ENCODE measurements at regions not wholly inside any gene's neighbourhood (a gene's known extent, or its start where the extent isn't known, plus 50 kb on each side); places are given as distances from the start of the nearest gene placed in this dataset.

- TF ChIP-seq CTCF (IDR thresholded peaks at IDR 0.05; ENCODE audit: low read depth, low read length, missing input control): no peak
- no peak for TF ChIP-seq REST (IDR thresholded peaks at IDR 0.05)
- TF ChIP-seq YY1 (IDR thresholded peaks at IDR 0.05): no peak
- no peak for TF ChIP-seq ZBTB33 (IDR thresholded peaks at IDR 0.05)
- no peak for TF ChIP-seq SP1 (IDR thresholded peaks at IDR 0.05)
- TF ChIP-seq MAX (IDR thresholded peaks at IDR 0.05): no peak
- no peak for TF ChIP-seq RAD21 (IDR thresholded peaks at IDR 0.05)
- no peak for TF ChIP-seq FOXA1 (IDR thresholded peaks at IDR 0.05)
- TF ChIP-seq JUND (IDR thresholded peaks at IDR 0.05): no peak
- no peak for TF ChIP-seq TAF1 (conservative IDR thresholded peaks at IDR 0.05)
Observed at GRCh38 chr4:103375278-103375677, 177.1 kb upstream of the CENPE start.

All from liver (tissue), 3 donors.